ENCODE measurements at regions not wholly inside any gene's neighbourhood (a gene's known extent, or its start where the extent isn't known, plus 50 kb on each side); places are given as distances from the start of the nearest gene placed in this dataset.

GRCh38 chr7:32779167-32779566, 112.4 kb downstream of the KBTBD2 start:
- TF ChIP-seq, protein P1, sequence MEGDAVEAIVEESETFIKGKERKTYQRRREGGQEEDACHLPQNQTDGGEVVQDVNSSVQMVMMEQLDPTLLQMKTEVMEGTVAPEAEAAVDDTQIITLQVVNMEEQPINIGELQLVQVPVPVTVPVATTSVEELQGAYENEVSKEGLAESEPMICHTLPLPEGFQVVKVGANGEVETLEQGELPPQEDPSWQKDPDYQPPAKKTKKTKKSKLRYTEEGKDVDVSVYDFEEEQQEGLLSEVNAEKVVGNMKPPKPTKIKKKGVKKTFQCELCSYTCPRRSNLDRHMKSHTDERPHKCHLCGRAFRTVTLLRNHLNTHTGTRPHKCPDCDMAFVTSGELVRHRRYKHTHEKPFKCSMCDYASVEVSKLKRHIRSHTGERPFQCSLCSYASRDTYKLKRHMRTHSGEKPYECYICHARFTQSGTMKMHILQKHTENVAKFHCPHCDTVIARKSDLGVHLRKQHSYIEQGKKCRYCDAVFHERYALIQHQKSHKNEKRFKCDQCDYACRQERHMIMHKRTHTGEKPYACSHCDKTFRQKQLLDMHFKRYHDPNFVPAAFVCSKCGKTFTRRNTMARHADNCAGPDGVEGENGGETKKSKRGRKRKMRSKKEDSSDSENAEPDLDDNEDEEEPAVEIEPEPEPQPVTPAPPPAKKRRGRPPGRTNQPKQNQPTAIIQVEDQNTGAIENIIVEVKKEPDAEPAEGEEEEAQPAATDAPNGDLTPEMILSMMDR (IDR thresholded peaks at IDR 0.05), result no peak
- TF ChIP-seq POLR2AphosphoS5 (IDR thresholded peaks at IDR 0.05; ENCODE audit: low read depth, low read length), result no peak
- TF ChIP-seq, protein P2, sequence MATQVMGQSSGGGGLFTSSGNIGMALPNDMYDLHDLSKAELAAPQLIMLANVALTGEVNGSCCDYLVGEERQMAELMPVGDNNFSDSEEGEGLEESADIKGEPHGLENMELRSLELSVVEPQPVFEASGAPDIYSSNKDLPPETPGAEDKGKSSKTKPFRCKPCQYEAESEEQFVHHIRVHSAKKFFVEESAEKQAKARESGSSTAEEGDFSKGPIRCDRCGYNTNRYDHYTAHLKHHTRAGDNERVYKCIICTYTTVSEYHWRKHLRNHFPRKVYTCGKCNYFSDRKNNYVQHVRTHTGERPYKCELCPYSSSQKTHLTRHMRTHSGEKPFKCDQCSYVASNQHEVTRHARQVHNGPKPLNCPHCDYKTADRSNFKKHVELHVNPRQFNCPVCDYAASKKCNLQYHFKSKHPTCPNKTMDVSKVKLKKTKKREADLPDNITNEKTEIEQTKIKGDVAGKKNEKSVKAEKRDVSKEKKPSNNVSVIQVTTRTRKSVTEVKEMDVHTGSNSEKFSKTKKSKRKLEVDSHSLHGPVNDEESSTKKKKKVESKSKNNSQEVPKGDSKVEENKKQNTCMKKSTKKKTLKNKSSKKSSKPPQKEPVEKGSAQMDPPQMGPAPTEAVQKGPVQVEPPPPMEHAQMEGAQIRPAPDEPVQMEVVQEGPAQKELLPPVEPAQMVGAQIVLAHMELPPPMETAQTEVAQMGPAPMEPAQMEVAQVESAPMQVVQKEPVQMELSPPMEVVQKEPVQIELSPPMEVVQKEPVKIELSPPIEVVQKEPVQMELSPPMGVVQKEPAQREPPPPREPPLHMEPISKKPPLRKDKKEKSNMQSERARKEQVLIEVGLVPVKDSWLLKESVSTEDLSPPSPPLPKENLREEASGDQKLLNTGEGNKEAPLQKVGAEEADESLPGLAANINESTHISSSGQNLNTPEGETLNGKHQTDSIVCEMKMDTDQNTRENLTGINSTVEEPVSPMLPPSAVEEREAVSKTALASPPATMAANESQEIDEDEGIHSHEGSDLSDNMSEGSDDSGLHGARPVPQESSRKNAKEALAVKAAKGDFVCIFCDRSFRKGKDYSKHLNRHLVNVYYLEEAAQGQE (IDR thresholded peaks at IDR 0.05; ENCODE audit: insufficient read depth in 1 of 2, low read depth in 2 of 2, low read length in 1 of 2), result no peak
- TF ChIP-seq SIN3A (IDR thresholded peaks at IDR 0.05; ENCODE audit: borderline replicate concordance, insufficient read depth, low read depth, low read length), result no peak
- no peak for TF ChIP-seq TCF7L2 (IDR thresholded peaks at IDR 0.05; ENCODE audit: low read depth, low read length)

Measured in Panc1 (cell line).